WTC11 (cell line): ENCODE measurements at regions not wholly inside any gene's neighbourhood (a gene's known extent, or its start where the extent isn't known, plus 50 kb on each side); places are given as distances from the start of the nearest gene placed in this dataset.

Experiments
- CTCF ChIP-seq: fragments of 200-600 bp; IDR thresholded peaks from 2 replicates; pipeline ENCODE4 v1.8.0; 2022; ENCODE audit warnings: antibody characterized with exemption
- FOXP1 ChIP-seq: sonication (generic); formaldehyde crosslinking; IDR thresholded peaks from 2 replicates; pipeline ENCODE4 v1.8.0; 2022; ENCODE audit warnings: missing genetic modification reagents, mild to moderate bottlenecking, moderate library complexity, borderline replicate concordance
- USF2 ChIP-seq: sonication (generic); formaldehyde crosslinking; IDR thresholded peaks from 2 replicates; pipeline ENCODE4 v1.8.1; 2023; ENCODE audit warnings: mild to moderate bottlenecking, missing genetic modification reagents, moderate library complexity
- TF ChIP-seq, protein P1 (sequence below): sonication (generic); formaldehyde crosslinking; IDR thresholded peaks from 2 replicates; pipeline ENCODE4 v1.8.1; 2022; ENCODE audit warnings: low read depth, missing genetic modification reagents, borderline replicate concordance

DNA sequence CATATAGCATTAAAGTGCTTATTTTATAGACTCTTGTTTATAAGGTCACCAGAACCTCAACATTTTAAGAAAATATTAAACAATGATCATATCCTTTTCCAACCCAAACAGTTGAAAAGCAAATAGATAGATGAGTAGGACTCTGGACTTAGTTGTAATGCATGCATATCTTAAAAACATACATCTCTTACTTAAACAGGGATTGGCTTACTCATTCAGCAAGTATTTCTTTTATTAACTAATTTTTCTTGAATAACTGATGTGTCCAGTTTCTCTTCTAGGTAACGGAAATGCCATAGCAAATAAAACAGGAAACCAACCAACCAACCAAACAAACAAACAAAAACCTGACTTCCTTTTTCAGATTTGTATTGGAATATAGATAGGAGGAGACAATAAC, 70.9 kb upstream of the NBPF4 start:
- TF ChIP-seq CTCF (no peak), USF2 (no peak), FOXP1 (CRISPR knock-in tag) (no peak)
- TF ChIP-seq, protein P1, sequence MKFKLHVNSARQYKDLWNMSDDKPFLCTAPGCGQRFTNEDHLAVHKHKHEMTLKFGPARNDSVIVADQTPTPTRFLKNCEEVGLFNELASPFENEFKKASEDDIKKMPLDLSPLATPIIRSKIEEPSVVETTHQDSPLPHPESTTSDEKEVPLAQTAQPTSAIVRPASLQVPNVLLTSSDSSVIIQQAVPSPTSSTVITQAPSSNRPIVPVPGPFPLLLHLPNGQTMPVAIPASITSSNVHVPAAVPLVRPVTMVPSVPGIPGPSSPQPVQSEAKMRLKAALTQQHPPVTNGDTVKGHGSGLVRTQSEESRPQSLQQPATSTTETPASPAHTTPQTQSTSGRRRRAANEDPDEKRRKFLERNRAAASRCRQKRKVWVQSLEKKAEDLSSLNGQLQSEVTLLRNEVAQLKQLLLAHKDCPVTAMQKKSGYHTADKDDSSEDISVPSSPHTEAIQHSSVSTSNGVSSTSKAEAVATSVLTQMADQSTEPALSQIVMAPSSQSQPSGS (CRISPR knock-in tag), result no peak
